Peyer's patch (tissue), 4 donors: ENCODE measurements at regions not wholly inside any gene's neighbourhood (a gene's known extent, or its start where the extent isn't known, plus 50 kb on each side); places are given as distances from the start of the nearest gene placed in this dataset.

Source experiments
- POLR2A ChIP-seq, 2 donors: fragments of 450-650 bp; IDR thresholded peaks; one replicate each; pipeline ENCODE4 v1.5.1; 2017; ENCODE audit warnings: antibody characterized with exemption in 2 of 2, mild to moderate bottlenecking in 2 of 2, moderate library complexity in 2 of 2
- TF ChIP-seq, protein P1 (sequence below), 6 experiments: fragments of 450-650 bp in 4 of 6; fragments of 200-600 bp in 2 of 6; sonication (generic) in 1 of 6; IDR thresholded peaks; one replicate each; pipeline ENCODE4 v1.5.1; 2017 to 2019; ENCODE audit warnings: antibody characterized with exemption in 6 of 6, mild to moderate bottlenecking in 3 of 6, moderate library complexity in 1 of 6

DNA sequence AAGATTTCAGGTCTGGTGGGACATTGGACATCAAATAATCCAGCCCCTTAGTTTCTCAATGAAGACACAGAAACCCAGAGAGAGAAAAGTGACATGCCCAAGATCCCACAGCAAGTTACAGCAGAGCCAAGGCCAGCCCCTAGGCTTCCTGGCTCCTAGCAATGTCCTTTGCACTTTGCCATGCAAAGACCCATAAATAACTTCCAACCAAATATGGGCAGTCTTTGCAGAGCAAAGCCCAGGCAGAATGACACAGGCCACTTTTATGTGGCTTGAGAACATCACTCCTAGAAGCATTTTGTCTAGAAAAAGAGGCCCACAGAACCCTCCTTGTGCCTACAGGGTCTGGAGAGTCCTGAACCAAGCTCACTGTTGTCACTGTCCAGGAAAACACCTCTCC, 78.1 kb upstream of the ATP6AP2 start:
- TF ChIP-seq, protein P1, sequence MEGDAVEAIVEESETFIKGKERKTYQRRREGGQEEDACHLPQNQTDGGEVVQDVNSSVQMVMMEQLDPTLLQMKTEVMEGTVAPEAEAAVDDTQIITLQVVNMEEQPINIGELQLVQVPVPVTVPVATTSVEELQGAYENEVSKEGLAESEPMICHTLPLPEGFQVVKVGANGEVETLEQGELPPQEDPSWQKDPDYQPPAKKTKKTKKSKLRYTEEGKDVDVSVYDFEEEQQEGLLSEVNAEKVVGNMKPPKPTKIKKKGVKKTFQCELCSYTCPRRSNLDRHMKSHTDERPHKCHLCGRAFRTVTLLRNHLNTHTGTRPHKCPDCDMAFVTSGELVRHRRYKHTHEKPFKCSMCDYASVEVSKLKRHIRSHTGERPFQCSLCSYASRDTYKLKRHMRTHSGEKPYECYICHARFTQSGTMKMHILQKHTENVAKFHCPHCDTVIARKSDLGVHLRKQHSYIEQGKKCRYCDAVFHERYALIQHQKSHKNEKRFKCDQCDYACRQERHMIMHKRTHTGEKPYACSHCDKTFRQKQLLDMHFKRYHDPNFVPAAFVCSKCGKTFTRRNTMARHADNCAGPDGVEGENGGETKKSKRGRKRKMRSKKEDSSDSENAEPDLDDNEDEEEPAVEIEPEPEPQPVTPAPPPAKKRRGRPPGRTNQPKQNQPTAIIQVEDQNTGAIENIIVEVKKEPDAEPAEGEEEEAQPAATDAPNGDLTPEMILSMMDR (IDR thresholded peaks at IDR 0.05): no peak
- TF ChIP-seq POLR2A (IDR thresholded peaks at IDR 0.05): no peak
